Liver (tissue), 7 donors: ENCODE measurements at regions not wholly inside any gene's neighbourhood (a gene's known extent, or its start where the extent isn't known, plus 50 kb on each side); places are given as distances from the start of the nearest gene placed in this dataset.

ENCODE experiments used
- DNase-seq: peaks from one replicate; pipeline ENCODE4 v3.0.0-alpha.2; 2017; ENCODE audit warnings: low spot score
- H3K27ac ChIP-seq, 2 donors: one replicate each; pipeline ENCODE4 v1.7.0; 2013; ENCODE audit warnings: inconsistent platforms in 2 of 2, low read length in 2 of 2, control low read depth in 1 of 2, low read depth in 1 of 2, mild to moderate bottlenecking in 1 of 2
- H3K27me3 ChIP-seq, 4 donors: one replicate each; pipeline versions ENCODE4 v1.6.1 to v1.7.0; 2013; ENCODE audit warnings: low read length in 3 of 4, inconsistent platforms in 1 of 4, mild to moderate bottlenecking in 1 of 4, moderate library complexity in 1 of 4; ENCODE audit not compliant: control insufficient read depth in 4 of 4, insufficient read depth in 4 of 4
- H3K36me3 ChIP-seq, 4 donors: one replicate each; pipeline versions ENCODE4 v1.6.1 to v1.7.0; 2013; ENCODE audit warnings: low read length in 3 of 4, mild to moderate bottlenecking in 3 of 4, low read depth in 1 of 4, moderate library complexity in 1 of 4; ENCODE audit not compliant: control insufficient read depth in 4 of 4, insufficient read depth in 3 of 4
- H3K4me1 ChIP-seq, 4 donors: one replicate each; pipeline versions ENCODE4 v1.6.1 to v1.7.0; 2013; ENCODE audit warnings: low read length in 3 of 4, mild to moderate bottlenecking in 3 of 4, moderate library complexity in 1 of 4; ENCODE audit not compliant: control insufficient read depth in 4 of 4, insufficient read depth in 4 of 4
- H3K4me3 ChIP-seq, 3 donors: one replicate each; pipeline versions ENCODE4 v1.6.1 to v1.7.0; 2013; ENCODE audit warnings: low read length in 3 of 3, control low read depth in 1 of 3, low read depth in 1 of 3, mild to moderate bottlenecking in 1 of 3
- H3K9ac ChIP-seq, 2 donors: one replicate each; pipeline ENCODE4 v1.7.0; 2013; ENCODE audit warnings: low read length in 2 of 2, mild to moderate bottlenecking in 2 of 2, moderate library complexity in 2 of 2, control low read depth in 1 of 2, low read depth in 1 of 2
- H3K9me3 ChIP-seq, 4 donors: one replicate each; pipeline versions ENCODE4 v1.6.1 to v1.7.0; 2013; ENCODE audit warnings: low read length in 3 of 4; ENCODE audit not compliant: control insufficient read depth in 4 of 4
- EGR1 ChIP-seq, 2 donors: IDR thresholded peaks; 2 replicates each; pipeline ENCODE4 v1.6.1; 2016 to 2018; ENCODE audit warnings: antibody characterized with exemption in 2 of 2, low read depth in 2 of 2
- HNF4A ChIP-seq, 2 donors: conservative IDR thresholded peaks; 2 replicates each; pipeline ENCODE4 v1.6.1; 2016; ENCODE audit warnings: antibody characterized with exemption in 2 of 2, mild to moderate bottlenecking in 2 of 2
- JUND ChIP-seq, 2 donors: IDR thresholded peaks; 2 replicates each; pipeline ENCODE4 v1.6.1; 2016; ENCODE audit warnings: antibody characterized with exemption in 2 of 2
- NR2F2 ChIP-seq: IDR thresholded peaks from 2 replicates; pipeline ENCODE4 v1.6.1; 2016; ENCODE audit warnings: antibody characterized with exemption
- RAD21 ChIP-seq, 2 donors: IDR thresholded peaks; 2 replicates each; pipeline ENCODE4 v1.6.1; 2016; ENCODE audit warnings: antibody characterized with exemption in 2 of 2, mild to moderate bottlenecking in 2 of 2
- REST ChIP-seq: IDR thresholded peaks from 2 replicates; pipeline ENCODE4 v1.6.1; 2016; ENCODE audit warnings: antibody characterized with exemption, mild to moderate bottlenecking
- RXRA ChIP-seq, 2 donors: IDR thresholded peaks; 2 replicates each; pipeline ENCODE4 v1.6.1; 2017 to 2018; ENCODE audit warnings: antibody characterized with exemption in 2 of 2, mild to moderate bottlenecking in 1 of 2
- SP1 ChIP-seq: IDR thresholded peaks from 2 replicates; pipeline ENCODE4 v1.6.1; 2018; ENCODE audit warnings: antibody characterized with exemption, mild to moderate bottlenecking
- TAF1 ChIP-seq: conservative IDR thresholded peaks from 2 replicates; pipeline ENCODE4 v1.6.1; 2016; ENCODE audit warnings: antibody characterized with exemption, mild to moderate bottlenecking
- YY1 ChIP-seq: IDR thresholded peaks from 2 replicates; pipeline ENCODE4 v1.6.1; 2016; ENCODE audit warnings: antibody characterized with exemption, mild to moderate bottlenecking
- WGBS: extraction: QIAGEN DNeasy Blood & Tissue Kit; methylation state at CpG from one replicate; pipeline ENCODE4 v1.1.7; 2013; 5-methylcytosine and 5-hydroxymethylcytosine counted together
- donor health status: healthy.
- donor health status: healthy.
- donor health status: healthy.
- donor health status: healthy.

- Histone ChIP-seq H3K27me3 (no peaks in the 10 kb centered on the region), H3K27ac (no peak overlapping the region), H3K4me1 (peaks cover 4 to 30% (median 22%) of the 10 kb centered on the region in 4 donors), H3K36me3 (no peaks in the 10 kb centered on the region), H3K9me3 (no peaks in the 10 kb centered on the region), H3K9ac (no peak overlapping the region), H3K4me3 (no peak overlapping the region)
- no peak for DNase-seq
- WGBS, result 96% methylated on average over 1 of the region's 1 CpG
- TF ChIP-seq HNF4A (conservative IDR thresholded peaks at IDR 0.05), result no peak
- TF ChIP-seq NR2F2, result peak; percentile 29
These were observed 80.4 kb upstream of the ARHGAP29 start for GRCh38 chr1:94317790-94318188.

GRCh38 chr1:94316836-94317789, 79.7 kb upstream of the ARHGAP29 start:
- 64% methylated on average over 8 of the region's 8 CpGs for WGBS
- Histone ChIP-seq H3K4me1 (peaks cover 4 to 30% (median 22%) of the 10 kb centered on the region in 4 donors), H3K27me3 (no peaks in the 10 kb centered on the region), H3K4me3 (no peak overlapping the region), H3K9ac (no peak overlapping the region), H3K27ac (peak overlapping the region; percentile 46 to 81), H3K36me3 (no peaks in the 10 kb centered on the region), H3K9me3 (no peaks in the 10 kb centered on the region)
- no peak for DNase-seq
- TF ChIP-seq RAD21 (IDR thresholded peaks at IDR 0.05) (peak in 1 of 2 donors; percentile 25), YY1 (peak; percentile 82), NR2F2 (no peak), SP1 (peak; percentile 12), TAF1 (no peak), JUND (IDR thresholded peaks at IDR 0.05) (peak in 1 of 2 donors; percentile 38)

- H3K27ac ChIP-seq, result peak overlapping the region; percentile 73 to 81
These were observed 78.8 kb upstream of the ARHGAP29 start for GRCh38 chr1:94316183-94316582.

More at GRCh38 chr1:94316183-94316582, 78.8 kb upstream of the ARHGAP29 start:
- Histone ChIP-seq H3K36me3 (no peaks in the 10 kb centered on the region), H3K4me3 (no peak overlapping the region), H3K9me3 (no peaks in the 10 kb centered on the region), H3K9ac (no peak overlapping the region), H3K4me1 (peaks cover 4 to 38% (median 22%) of the 10 kb centered on the region in 4 donors), H3K27me3 (no peaks in the 10 kb centered on the region)
- no peak for DNase-seq
- TF ChIP-seq JUND (IDR thresholded peaks at IDR 0.05), result peak in 1 of 2 donors; percentile 30
- peak; percentile 43 for TF ChIP-seq REST
- TF ChIP-seq YY1, result no peak
- peak; percentile 41 for TF ChIP-seq SP1
- TF ChIP-seq HNF4A (conservative IDR thresholded peaks at IDR 0.05), result peak; percentile 23 to 59
- TF ChIP-seq RXRA (IDR thresholded peaks at IDR 0.05), result peak in 1 of 2 donors; percentile 35
- TF ChIP-seq EGR1 (IDR thresholded peaks at IDR 0.05; ENCODE audit: low read depth in 2 of 2), result no peak
- peak in 1 of 2 donors; percentile 9 for TF ChIP-seq RAD21 (IDR thresholded peaks at IDR 0.05)
- WGBS, result 27% methylated on average over 1 of the region's 1 CpG
